ENCODE measurements at regions not wholly inside any gene's neighbourhood (a gene's known extent, or its start where the extent isn't known, plus 50 kb on each side); places are given as distances from the start of the nearest gene placed in this dataset.

DNA sequence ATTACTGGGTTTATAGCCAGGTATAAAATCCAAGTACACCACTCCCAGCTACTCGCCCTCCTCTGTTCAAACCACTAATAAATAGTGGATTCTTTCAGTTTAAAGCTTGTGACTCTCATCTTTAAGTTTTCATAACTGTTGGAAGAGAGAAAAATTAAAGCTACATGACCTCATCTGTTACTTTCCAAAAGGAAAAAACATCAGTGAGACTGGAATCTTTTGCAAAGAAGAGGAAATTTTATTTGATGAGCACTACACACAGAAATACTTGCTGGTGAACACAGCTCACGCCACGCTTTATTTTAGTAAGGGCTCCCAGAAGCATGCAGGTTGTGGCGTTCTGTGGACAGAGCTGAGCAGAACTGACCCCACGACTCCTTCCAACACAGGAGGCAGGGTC, 527.0 kb upstream of the MGMT start (continued):
- TF ChIP-seq ZNF136 (CRISPR knock-in tag; IDR thresholded peaks at IDR 0.05; ENCODE audit: low read depth): no peak
- no peak for TF ChIP-seq MAFK (conservative IDR thresholded peaks at IDR 0.05 in 1 of 2, IDR thresholded peaks at IDR 0.05 in 1 of 2; ENCODE audit: low read length in 2 of 2)
- TF ChIP-seq, protein P1, sequence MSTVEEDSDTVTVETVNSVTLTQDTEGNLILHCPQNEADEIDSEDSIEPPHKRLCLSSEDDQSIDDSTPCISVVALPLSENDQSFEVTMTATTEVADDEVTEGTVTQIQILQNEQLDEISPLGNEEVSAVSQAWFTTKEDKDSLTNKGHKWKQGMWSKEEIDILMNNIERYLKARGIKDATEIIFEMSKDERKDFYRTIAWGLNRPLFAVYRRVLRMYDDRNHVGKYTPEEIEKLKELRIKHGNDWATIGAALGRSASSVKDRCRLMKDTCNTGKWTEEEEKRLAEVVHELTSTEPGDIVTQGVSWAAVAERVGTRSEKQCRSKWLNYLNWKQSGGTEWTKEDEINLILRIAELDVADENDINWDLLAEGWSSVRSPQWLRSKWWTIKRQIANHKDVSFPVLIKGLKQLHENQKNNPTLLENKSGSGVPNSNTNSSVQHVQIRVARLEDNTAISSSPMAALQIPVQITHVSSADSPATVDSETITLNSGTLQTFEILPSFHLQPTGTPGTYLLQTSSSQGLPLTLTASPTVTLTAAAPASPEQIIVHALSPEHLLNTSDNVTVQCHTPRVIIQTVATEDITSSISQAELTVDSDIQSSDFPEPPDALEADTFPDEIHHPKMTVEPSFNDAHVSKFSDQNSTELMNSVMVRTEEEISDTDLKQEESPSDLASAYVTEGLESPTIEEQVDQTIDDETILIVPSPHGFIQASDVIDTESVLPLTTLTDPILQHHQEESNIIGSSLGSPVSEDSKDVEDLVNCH (CRISPR knock-in tag; IDR thresholded peaks at IDR 0.05): no peak

DNA sequence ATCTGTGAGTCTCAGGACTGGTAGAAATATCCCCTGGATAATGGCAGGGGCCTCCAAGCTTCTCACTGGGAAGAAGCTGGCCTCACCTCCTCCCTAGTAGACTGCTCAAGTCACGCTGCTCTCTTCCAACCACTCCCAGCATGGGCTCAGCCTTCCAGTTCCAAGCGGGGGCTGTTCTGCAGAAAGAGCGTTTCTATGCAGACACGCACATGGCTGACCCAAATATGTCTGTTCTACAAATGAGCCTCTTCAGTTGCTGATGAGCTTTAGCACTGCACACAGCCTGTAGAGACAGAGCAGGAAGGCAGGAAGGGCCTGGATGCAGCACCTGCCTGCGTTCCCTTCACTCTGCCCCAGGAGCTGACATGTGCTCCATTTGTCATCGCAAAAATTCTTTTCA, 523.9 kb upstream of the MGMT start:
- no TSS peak for BruUV-seq (replicated peaks)
- TF ChIP-seq POGZ (CRISPR knock-in tag; IDR thresholded peaks at IDR 0.05) (no peak), CHCHD3 (CRISPR knock-in tag; IDR thresholded peaks at IDR 0.05) (no peak), ZNF329 (CRISPR knock-in tag; IDR thresholded peaks at IDR 0.05; ENCODE audit: low read depth) (no peak), TSC22D2 (CRISPR knock-in tag; IDR thresholded peaks at IDR 0.05; ENCODE audit: borderline replicate concordance) (no peak), SRSF1 (optimal IDR thresholded peaks at IDR 0.05; ENCODE audit: low read depth, low read length) (no peak), TCF7 (IDR thresholded peaks at IDR 0.05; ENCODE audit: low read depth) (no peak), ZNF569 (CRISPR knock-in tag; IDR thresholded peaks at IDR 0.05; ENCODE audit: borderline replicate concordance) (no peak)
- TF ChIP-seq, protein P2, sequence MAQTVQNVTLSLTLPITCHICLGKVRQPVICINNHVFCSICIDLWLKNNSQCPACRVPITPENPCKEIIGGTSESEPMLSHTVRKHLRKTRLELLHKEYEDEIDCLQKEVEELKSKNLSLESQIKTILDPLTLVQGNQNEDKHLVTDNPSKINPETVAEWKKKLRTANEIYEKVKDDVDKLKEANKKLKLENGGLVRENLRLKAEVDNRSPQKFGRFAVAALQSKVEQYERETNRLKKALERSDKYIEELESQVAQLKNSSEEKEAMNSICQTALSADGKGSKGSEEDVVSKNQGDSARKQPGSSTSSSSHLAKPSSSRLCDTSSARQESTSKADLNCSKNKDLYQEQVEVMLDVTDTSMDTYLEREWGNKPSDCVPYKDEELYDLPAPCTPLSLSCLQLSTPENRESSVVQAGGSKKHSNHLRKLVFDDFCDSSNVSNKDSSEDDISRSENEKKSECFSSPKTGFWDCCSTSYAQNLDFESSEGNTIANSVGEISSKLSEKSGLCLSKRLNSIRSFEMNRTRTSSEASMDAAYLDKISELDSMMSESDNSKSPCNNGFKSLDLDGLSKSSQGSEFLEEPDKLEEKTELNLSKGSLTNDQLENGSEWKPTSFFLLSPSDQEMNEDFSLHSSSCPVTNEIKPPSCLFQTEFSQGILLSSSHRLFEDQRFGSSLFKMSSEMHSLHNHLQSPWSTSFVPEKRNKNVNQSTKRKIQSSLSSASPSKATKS (CRISPR knock-in tag; IDR thresholded peaks at IDR 0.05): no peak
- TF ChIP-seq, protein P3, sequence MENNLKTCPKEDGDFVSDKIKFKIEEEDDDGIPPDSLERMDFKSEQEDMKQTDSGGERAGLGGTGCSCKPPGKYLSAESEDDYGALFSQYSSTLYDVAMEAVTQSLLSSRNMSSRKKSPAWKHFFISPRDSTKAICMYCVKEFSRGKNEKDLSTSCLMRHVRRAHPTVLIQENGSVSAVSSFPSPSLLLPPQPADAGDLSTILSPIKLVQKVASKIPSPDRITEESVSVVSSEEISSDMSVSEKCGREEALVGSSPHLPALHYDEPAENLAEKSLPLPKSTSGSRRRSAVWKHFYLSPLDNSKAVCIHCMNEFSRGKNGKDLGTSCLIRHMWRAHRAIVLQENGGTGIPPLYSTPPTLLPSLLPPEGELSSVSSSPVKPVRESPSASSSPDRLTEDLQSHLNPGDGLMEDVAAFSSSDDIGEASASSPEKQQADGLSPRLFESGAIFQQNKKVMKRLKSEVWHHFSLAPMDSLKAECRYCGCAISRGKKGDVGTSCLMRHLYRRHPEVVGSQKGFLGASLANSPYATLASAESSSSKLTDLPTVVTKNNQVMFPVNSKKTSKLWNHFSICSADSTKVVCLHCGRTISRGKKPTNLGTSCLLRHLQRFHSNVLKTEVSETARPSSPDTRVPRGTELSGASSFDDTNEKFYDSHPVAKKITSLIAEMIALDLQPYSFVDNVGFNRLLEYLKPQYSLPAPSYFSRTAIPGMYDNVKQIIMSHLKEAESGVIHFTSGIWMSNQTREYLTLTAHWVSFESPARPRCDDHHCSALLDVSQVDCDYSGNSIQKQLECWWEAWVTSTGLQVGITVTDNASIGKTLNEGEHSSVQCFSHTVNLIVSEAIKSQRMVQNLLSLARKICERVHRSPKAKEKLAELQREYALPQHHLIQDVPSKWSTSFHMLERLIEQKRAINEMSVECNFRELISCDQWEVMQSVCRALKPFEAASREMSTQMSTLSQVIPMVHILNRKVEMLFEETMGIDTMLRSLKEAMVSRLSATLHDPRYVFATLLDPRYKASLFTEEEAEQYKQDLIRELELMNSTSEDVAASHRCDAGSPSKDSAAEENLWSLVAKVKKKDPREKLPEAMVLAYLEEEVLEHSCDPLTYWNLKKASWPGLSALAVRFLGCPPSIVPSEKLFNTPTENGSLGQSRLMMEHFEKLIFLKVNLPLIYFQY (CRISPR knock-in tag; IDR thresholded peaks at IDR 0.05; ENCODE audit: borderline replicate concordance): no peak
- TF ChIP-seq, protein P4, sequence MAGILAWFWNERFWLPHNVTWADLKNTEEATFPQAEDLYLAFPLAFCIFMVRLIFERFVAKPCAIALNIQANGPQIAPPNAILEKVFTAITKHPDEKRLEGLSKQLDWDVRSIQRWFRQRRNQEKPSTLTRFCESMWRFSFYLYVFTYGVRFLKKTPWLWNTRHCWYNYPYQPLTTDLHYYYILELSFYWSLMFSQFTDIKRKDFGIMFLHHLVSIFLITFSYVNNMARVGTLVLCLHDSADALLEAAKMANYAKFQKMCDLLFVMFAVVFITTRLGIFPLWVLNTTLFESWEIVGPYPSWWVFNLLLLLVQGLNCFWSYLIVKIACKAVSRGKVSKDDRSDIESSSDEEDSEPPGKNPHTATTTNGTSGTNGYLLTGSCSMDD (CRISPR knock-in tag; IDR thresholded peaks at IDR 0.05): no peak

More for the DNA sequence above, 523.9 kb upstream of the MGMT start:
- ChIA-PET CTCF (ENCODE audit: low intra/inter-chr PET ratio, low total read pairs) (no interaction called here), POLR2A (no interaction called here)
- H3K9ac ChIP-seq (ENCODE audit: insufficient read depth, low read depth, low read length): no peak overlapping the region
- H3K4me2 ChIP-seq (ENCODE audit: low read depth, low read length): no peak overlapping the region
- no peaks in the 10 kb centered on the region for H3K4me1 ChIP-seq (ENCODE audit: insufficient read depth, low read length)
- 37% methylated on average over 5 of the region's 6 CpGs for WGBS (ENCODE audit: low lambda C conversion rate)
- H3K79me2 ChIP-seq (ENCODE audit: insufficient read depth, low read length): no peaks in the 10 kb centered on the region
- in situ Hi-C loops (cut with HindIII; ENCODE audit: extremely low pct_ligation_motif_present, low pct_unique_long_range_greater_than_20kb): no loop called here
- no peaks in the 10 kb centered on the region for H4K20me1 ChIP-seq (ENCODE audit: insufficient read depth, low read length)
- no peak for FAIRE-seq
- no peak for DNase-seq (ENCODE audit: low spot score)
- H3K9me3 ChIP-seq (ENCODE audit: low read length): peaks cover 8% of the 10 kb centered on the region; the same call in 1 of the 2 replicates
- H3K36me3 ChIP-seq (replicated peaks in 1 of 2; ENCODE audit: control insufficient read depth in 1 of 2, insufficient read depth in 2 of 2, low read length in 2 of 2): no peaks in the 10 kb centered on the region
- no peak overlapping the region for H2AFZ ChIP-seq (ENCODE audit: low read length)
- peaks cover 0 to 7% of the 10 kb centered on the region in 2 experiments; a peak in 3 of 5 replicates for H3K27me3 ChIP-seq (ENCODE audit: control insufficient read depth in 1 of 2, insufficient read depth in 2 of 2, low read length in 2 of 2)
- ATAC-seq: no peak
- H3K27ac ChIP-seq (ENCODE audit: extremely low read length, insufficient read depth, low read length): no peak overlapping the region
- H3K4me3 ChIP-seq (replicated peaks in 1 of 3; ENCODE audit: insufficient read depth in 1 of 3, low read depth in 2 of 3, low read length in 3 of 3): no peak overlapping the region
- intact Hi-C loops (cut with micrococcal nuclease; ENCODE audit: unreplicated experiment): no loop called here

Measured in HepG2 (cell line).